ENCODE measurements at regions not wholly inside any gene's neighbourhood (a gene's known extent, or its start where the extent isn't known, plus 50 kb on each side); places are given as distances from the start of the nearest gene placed in this dataset.
"Not testable (repeated sequence)": the region's sequence is repeated elsewhere in the genome, so short reads cannot be mapped to it uniquely, and the experiment has no call there.

DNA sequence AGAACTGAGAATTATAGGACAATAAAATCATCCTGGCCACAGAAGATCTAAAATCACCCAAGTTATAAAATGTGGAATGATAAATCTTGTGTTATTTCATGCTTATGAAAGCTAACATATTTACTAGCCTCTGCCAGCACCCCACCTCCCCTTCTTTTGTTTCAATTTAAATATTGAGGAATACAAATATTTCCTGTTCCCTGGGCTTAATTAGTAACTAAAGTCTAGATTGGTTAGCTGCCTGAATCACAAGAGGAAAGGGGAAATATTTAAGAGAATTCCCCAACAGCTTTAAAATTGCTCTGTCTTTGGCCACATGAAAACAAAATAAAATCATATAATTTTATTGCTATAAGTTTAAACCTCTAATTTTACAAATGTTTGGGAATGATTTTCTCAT lies 287.0 kb downstream of the PRELID2 start:
- no peak for DNase-seq
- no peaks in the 10 kb centered on the region for H3K9me3 ChIP-seq
- H3K36me3 ChIP-seq: no peaks in the 10 kb centered on the region
- no peak overlapping the region for H3K4me3 ChIP-seq
- no peaks in the 10 kb centered on the region for H3K27me3 ChIP-seq

DNA sequence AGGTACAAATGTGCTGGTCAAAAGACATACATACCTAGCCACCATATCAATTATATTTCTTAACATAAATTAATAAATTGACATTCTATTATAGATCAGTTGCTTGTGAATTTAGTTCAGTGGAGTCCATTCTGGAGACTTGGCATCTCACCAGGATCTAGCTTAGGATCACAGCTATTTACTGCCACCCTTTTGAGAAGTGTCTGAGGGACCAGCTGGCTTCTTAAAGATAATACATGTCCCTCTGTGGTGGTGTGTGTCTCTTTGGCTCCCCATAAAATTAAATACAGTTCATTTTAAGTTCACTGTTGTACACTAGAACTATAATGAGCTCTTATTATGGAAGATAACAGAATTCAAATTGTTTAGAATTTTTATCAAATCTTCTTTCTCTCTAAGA lies 290.7 kb downstream of the PRELID2 start:
- no peaks in the 10 kb centered on the region for H3K9me3 ChIP-seq
- H3K36me3 ChIP-seq: no peaks in the 10 kb centered on the region
- no peak for DNase-seq
- no peaks in the 10 kb centered on the region for H3K27me3 ChIP-seq
- no peak overlapping the region for H3K4me3 ChIP-seq

DNA sequence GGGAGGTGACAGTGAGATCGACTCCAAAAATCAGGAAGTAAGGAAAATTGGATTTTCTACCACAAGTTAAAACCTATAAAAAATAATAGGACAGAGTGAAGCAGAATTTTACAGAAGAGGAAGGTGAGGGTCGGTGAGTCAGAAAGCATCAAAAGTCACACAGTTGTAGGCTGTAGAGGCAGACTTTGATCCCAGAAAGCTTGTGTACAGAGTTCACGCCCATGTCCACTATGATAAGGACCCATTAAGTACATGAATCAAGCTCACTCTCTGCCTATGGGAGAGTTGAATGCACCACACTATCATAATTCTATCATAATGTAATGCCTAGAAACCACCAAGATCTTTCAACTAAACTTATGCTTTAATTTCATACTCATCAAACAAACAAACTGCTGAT lies 291.2 kb downstream of the PRELID2 start:
- no peaks in the 10 kb centered on the region for H3K9me3 ChIP-seq
- no peaks in the 10 kb centered on the region for H3K27me3 ChIP-seq
- no peak for DNase-seq
- H3K36me3 ChIP-seq: no peaks in the 10 kb centered on the region
- H3K4me3 ChIP-seq: no peak overlapping the region

DNA sequence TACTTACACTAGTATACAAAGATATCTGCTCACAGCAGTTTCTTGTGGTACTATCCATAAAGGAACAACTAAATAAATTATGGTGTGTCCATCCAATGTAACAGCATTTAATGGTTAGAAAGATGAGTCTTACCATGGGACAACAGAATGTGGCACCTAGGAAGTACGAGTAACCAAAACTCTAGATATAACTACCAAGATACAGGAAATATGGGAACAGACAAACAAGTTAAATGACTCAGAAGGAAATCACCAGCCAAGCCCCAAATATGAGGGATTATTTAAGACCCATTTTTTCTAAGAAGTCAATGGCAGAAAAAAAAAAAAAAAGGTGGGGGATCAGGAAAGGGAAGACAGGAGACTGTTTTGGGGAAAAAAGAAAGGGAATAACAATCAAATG lies 294.8 kb downstream of the PRELID2 start:
- Histone ChIP-seq H3K27me3 (no peaks in the 10 kb centered on the region), H3K4me3 (no peak overlapping the region), H3K36me3 (no peaks in the 10 kb centered on the region), H3K9me3 (no peaks in the 10 kb centered on the region)
- DNase-seq: no peak

DNA sequence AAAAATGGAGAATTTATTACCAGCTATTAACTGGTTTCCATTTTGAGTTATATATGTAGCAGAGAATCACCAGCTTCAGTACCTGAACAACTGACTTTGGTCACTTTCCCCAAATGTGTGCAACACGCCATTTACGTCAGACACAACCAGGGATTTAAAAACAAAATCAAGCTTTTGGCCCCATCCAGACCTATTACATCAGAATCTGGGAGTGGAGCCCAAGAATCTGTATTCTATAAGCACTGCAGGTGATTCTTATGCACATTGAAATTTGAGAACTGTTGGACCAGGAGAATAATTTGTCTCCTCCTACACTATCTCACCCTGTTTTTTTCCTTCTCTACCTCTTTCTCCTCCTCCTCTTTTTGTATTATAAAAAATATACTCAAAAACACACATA lies 295.9 kb downstream of the PRELID2 start:
- Histone ChIP-seq H3K4me3 (no peak overlapping the region), H3K36me3 (no peaks in the 10 kb centered on the region), H3K9me3 (no peaks in the 10 kb centered on the region), H3K27me3 (no peaks in the 10 kb centered on the region)
- no peak for DNase-seq

DNA sequence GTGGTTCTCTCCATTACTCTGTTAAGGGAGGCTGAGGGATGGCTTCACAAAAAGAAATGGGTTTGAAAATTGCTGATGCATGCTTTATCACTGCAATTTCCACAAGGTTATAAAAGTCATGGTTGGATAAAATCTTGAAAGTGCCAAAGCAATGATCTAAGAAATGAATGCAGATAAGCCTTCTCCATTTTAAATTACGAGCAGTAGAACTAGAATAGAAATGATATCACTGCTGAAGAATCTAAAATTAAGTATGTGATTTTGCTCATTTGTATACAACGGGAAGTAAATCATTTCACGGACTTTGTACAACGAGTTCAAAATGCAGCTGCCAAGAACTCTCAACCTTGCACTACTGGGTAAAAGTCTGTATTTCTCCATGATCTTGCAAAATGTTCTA lies 299.0 kb downstream of the PRELID2 start:
- H3K4me3 ChIP-seq: no peak overlapping the region
- no peak for DNase-seq
- H3K9me3 ChIP-seq: no peaks in the 10 kb centered on the region
- no peaks in the 10 kb centered on the region for H3K36me3 ChIP-seq
- no peaks in the 10 kb centered on the region for H3K27me3 ChIP-seq

DNA sequence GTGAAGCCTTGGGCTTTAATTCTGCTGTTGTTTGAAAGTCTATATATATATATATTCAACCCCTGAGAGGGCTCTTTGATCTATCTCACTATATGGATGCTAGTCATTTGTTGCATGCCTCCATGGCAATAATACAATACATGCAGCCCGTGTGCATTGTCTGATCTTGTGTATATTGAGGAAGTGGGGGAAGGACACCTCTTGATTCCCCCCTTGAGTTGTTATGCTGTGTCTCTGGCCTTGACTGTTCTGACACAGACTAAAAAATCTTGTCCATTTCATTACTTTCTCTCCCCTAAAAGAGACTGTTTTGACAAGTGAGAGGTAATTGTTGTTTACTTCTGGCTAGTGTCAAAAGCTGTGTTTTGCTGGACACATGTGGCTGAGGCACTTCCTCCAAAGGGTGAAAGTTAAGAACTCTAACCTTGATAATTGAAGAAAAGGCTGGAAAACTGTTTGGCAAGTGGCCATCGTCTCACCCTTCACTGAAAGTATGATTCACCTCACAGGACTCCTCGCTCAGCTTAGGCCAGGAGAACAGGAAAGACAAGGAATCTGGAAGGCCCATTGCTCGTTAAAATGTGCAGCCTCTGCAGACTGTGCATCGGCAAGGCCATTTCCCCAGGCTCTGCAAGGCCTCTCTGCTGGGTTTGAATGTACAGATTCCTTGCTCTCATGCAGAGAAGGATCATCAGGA lies 304.0 kb downstream of the PRELID2 start:
- Histone ChIP-seq H3K4me3 (no peak overlapping the region), H3K27me3 (no peaks in the 10 kb centered on the region), H3K9me3 (no peaks in the 10 kb centered on the region), H3K36me3 (no peaks in the 10 kb centered on the region)
- peak; percentile 83 for DNase-seq

DNA sequence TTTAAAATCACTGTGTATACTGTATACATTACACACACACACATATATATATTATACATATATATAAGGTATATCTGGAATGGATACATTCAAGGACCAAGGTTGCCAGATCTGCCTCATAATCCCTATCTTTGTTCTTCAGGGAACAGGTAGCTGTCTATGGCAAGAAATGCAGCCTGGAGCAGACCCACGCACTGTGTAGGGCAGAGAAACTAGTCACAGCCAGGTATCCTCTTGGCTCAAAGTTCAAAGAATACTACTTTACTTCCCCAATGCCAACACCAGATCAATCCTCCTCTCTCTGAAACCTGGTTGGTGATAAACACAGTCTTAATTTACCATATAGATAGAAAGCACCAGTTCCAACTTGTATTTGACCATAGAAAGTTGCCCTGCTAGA lies 313.6 kb downstream of the PRELID2 start:
- H3K27me3 ChIP-seq: no peaks in the 10 kb centered on the region
- no peak overlapping the region for H3K4me3 ChIP-seq
- H3K9me3 ChIP-seq: peaks cover 12% of the 10 kb centered on the region
- no peak for DNase-seq
- no peaks in the 10 kb centered on the region for H3K36me3 ChIP-seq

DNA sequence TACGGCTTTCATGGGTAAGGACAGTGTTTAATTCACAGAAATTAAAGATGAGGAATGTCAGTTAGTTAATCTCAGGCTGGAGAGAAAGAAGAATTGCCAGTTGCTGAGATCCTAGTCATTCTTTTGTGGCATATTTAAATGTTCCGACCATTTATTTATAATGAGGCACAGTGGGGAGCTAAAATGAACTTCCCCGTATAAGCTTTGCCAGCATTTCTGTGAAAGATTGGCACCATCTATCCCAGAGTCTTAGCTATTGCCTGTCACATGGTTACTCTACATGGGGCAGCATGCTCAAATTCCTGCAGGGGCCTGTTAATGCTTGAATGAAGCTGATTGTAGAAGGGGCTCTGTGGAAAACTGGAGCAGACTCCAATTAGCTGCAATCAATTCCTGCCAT lies 314.1 kb downstream of the PRELID2 start:
- peaks cover 14% of the 10 kb centered on the region for H3K9me3 ChIP-seq
- H3K4me3 ChIP-seq: no peak overlapping the region
- no peak for DNase-seq
- H3K36me3 ChIP-seq: no peaks in the 10 kb centered on the region
- no peaks in the 10 kb centered on the region for H3K27me3 ChIP-seq

DNA sequence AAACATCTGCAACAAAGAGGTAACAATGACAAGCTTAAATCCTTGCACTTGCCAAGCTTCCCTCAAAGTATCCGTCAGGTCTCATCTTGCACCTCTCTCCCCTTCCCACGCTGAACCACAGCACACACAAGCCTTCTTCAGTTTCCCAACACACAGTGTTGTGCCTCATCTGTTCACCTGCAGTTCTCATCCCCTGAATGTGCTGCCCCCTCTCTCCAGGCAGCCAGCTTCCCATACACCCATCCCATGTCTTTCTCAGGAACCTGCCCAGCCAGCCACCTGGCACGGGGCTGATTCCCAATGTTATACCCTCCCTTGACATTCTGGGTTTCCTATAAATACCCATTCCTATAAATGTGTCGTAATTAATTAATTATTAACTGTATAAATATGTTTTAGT lies 314.8 kb downstream of the PRELID2 start:
- Histone ChIP-seq H3K36me3 (no peaks in the 10 kb centered on the region), H3K4me3 (no peak overlapping the region), H3K27me3 (no peaks in the 10 kb centered on the region), H3K9me3 (peaks cover 14% of the 10 kb centered on the region)
- no peak for DNase-seq

DNA sequence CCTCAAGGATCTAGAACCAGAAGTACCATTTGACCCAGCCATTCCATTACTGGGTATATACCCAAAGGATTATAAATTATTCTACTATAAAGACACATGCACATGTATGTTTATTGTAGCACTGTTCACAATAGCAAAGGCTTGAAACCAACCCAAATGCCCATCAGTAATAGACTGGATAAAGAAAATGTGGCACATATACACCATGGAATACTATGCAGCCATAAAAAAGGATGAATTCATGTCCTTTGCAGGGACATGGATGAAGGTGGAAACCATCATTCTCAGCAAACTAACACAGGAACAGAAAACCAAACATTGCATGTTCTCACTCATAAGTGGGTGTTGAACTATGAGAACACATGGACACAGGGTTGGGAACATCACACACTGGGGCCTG lies 317.6 kb downstream of the PRELID2 start:
- DNase-seq, H3K36me3 ChIP-seq, H3K27me3 ChIP-seq, H3K4me3 ChIP-seq: not testable (repeated sequence)
- peaks cover 23% of the 10 kb centered on the region for H3K9me3 ChIP-seq

DNA sequence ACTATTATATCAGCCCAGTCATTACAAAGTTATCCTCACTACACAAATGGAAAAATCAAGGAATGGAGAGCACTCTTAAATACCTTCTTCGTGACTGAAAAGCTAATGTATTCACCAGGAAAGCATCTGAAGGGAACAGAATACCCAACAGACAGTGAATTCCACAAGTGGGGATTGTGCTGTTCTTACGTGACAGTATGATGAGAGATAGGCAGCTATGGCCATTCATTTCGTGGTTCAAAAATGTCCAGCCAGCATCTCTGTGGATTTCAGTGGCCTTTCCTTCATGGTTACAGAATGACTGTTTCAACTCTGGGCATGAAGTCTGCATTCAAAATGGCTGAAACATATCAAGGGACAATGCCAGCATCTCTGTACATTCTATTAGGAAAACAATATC lies 323.8 kb downstream of the PRELID2 start:
- peaks cover 10% of the 10 kb centered on the region for H3K9me3 ChIP-seq
- no peaks in the 10 kb centered on the region for H3K36me3 ChIP-seq
- H3K27me3 ChIP-seq: no peaks in the 10 kb centered on the region
- no peak for DNase-seq
- no peak overlapping the region for H3K4me3 ChIP-seq

DNA sequence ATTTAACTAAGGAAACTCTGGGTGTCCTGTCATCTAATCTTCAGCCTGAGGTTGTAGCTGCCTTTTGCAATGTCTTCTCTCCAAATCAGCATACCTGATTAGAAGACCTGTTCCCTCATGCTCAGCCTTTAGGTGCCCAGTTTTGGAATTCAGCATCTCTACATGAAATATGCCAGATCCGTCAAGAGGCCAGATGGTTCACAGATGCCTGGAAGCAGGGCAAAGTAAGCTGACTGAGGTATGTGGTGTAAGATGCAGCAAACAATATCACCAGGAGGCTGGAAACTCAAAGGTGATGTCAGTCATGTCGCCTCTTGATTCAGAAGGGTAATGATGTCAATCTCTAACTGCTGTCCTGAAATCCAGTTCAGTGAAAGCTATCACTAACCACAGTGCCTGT lies 324.4 kb downstream of the PRELID2 start:
- no peak for DNase-seq
- Histone ChIP-seq H3K36me3 (no peaks in the 10 kb centered on the region), H3K27me3 (no peaks in the 10 kb centered on the region), H3K9me3 (peaks cover 9% of the 10 kb centered on the region), H3K4me3 (no peak overlapping the region)

DNA sequence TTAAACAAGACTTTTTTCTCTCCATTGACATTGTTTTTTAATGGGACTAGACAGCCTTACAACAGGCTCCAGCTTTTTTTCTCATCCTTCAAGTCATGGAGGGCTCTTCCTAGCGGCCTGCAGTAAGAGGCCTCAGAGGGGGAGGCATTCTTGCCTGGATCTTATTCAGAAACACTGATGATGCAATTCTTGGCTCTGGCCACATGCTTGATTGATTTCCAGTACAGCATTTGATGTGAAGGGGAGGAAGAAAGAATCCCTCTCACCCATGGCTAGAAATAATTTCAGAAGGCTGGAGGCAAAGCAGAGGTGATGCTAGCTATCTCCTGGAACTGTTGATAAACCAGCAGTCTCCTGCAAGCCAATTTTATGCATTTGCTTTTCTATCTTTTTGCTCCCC lies 324.8 kb downstream of the PRELID2 start:
- H3K4me3 ChIP-seq: no peak overlapping the region
- no peak for DNase-seq
- H3K9me3 ChIP-seq: peaks cover 9% of the 10 kb centered on the region

DNA sequence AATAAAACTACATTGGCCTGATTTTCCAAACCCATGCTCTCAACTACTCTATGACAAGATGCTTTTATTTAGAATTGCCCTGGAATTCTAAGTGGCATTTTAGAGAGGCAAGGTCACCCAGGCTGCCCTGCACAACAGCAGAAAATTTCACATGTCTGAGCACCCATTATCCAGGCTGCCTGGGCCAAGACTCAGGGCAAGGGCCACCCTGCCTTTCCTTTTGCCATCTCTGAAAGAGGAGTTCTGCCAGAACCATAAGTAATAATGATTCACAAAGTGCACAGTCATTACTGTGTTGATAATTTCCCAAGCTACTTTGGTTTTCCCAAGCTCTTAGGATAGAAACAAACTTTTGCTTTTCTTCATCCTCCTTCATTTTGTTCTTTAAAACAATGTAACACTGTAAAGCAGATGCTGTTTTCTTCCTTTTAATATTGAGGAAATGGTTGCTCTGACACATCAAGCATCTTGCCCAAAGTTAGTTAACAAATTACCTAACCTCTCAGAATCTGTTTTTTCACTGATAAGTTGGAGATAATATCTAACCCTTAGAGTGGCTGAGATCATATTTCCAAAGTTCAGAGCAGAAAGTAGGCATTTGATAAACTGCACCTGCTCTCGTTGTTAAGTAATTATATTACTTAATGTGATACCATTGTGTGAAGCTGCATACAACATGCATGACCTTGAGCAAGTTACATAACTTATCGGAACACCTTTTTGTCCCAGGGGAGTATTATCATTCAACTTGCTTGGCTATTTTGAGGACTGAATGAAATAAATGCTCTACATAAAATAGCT lies 325.6 kb downstream of the PRELID2 start:
- peak; percentile 72 for DNase-seq

More for the DNA sequence above, 324.8 kb downstream of the PRELID2 start:
- H3K36me3 ChIP-seq: no peaks in the 10 kb centered on the region
- no peaks in the 10 kb centered on the region for H3K27me3 ChIP-seq

DNA sequence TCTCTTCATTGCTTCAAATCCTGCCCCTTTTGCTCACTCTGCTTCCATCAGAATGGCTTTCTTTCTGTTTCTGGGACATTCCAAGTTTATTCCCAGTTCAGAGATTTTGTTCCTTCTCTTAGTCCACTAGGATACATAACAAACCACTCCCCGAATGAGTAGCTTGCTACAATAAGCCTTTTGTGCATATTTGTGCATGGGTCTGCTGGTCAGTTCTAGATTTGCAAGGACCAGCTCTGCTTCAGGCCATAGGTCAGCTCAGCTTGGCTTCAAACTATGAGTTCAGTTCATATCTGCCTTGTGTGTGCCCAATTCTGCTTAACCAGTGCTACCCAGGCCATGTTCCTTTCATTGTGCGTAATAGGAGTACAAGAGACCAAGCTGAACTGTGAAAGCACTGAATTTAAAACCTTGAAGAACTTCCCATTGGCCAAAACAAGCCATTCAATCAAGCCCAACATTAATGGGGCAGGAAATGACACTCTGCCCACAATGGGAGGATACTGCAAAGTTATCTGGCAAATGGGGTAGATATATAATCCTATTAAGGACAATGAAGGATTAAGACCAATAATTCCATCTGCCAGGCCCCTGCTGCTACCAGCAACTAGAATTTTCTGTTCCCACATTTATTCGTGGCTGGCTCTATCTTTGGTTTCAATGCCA lies 328.8 kb downstream of the PRELID2 start:
- H3K36me3 ChIP-seq: no peaks in the 10 kb centered on the region
- no peaks in the 10 kb centered on the region; the same call in 1 of the 2 replicates for H3K9me3 ChIP-seq
- no peak for DNase-seq
- no peak overlapping the region for H3K4me3 ChIP-seq
- no peaks in the 10 kb centered on the region for H3K27me3 ChIP-seq

More for the DNA sequence above, 325.6 kb downstream of the PRELID2 start:
- H3K9me3 ChIP-seq: peaks cover 9% of the 10 kb centered on the region
- H3K4me3 ChIP-seq: no peak overlapping the region
- H3K27me3 ChIP-seq: no peaks in the 10 kb centered on the region
- no peaks in the 10 kb centered on the region for H3K36me3 ChIP-seq

DNA sequence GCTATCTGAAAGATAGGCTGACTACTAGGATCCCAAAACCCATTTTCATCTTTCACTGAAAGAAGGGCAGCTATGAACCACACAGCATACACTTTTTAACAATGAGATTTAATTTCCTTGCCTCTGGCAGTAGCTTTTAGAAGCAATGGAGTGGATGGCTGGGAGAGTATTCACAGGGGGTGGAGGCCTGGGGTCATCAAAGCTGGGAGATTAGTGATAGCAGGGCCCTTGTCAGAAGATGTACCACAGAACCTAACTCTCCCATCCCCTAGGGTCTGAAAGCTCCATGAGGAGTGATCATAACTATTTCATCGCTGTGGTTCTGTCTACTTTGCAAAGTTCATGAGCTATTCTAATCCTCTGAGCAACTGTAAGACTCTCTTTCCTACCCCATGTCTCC lies 332.2 kb downstream of the PRELID2 start:
- Histone ChIP-seq H3K4me3 (no peak overlapping the region), H3K36me3 (no peaks in the 10 kb centered on the region), H3K9me3 (no peaks in the 10 kb centered on the region; the same call in 1 of the 2 replicates), H3K27me3 (no peaks in the 10 kb centered on the region)
- no peak for DNase-seq

Data from MG63 (cell line).